Ishikawa (cell line): ENCODE measurements at regions not wholly inside any gene's neighbourhood (a gene's known extent, or its start where the extent isn't known, plus 50 kb on each side); places are given as distances from the start of the nearest gene placed in this dataset.

Source experiments
- CEBPB ChIP-seq: IDR thresholded peaks from 2 replicates; pipeline ENCODE4 v1.6.1; 2012
- CREB1 ChIP-seq: IDR thresholded peaks from 2 replicates; pipeline ENCODE4 v1.6.1; 2012; ENCODE audit warnings: low read depth
- EGR1 ChIP-seq: IDR thresholded peaks from 2 replicates; pipeline ENCODE4 v1.6.1; 2012
- EP300 ChIP-seq: IDR thresholded peaks from 2 replicates; pipeline ENCODE4 v1.6.1; 2012; ENCODE audit warnings: borderline replicate concordance
- FOXM1 ChIP-seq: IDR thresholded peaks from 2 replicates; pipeline ENCODE4 v1.6.1; 2012; ENCODE audit warnings: low read depth, borderline replicate concordance
- MAX ChIP-seq: IDR thresholded peaks from 2 replicates; pipeline ENCODE4 v1.6.1; 2012
- NFIC ChIP-seq: IDR thresholded peaks from 2 replicates; pipeline ENCODE4 v1.6.1; 2012
- RAD21 ChIP-seq: IDR thresholded peaks from 2 replicates; pipeline ENCODE4 v1.6.1; 2012; ENCODE audit warnings: low read depth
- REST ChIP-seq: IDR thresholded peaks from 2 replicates; pipeline ENCODE4 v1.6.1; 2012; ENCODE audit warnings: low read depth, mild to moderate bottlenecking
- USF1 ChIP-seq: IDR thresholded peaks from 2 replicates; pipeline ENCODE4 v1.6.1; 2012
- YY1 ChIP-seq: IDR thresholded peaks from 2 replicates; pipeline ENCODE4 v1.6.1; 2012; ENCODE audit warnings: low read depth
- ZBTB7A ChIP-seq: IDR thresholded peaks from 2 replicates; pipeline ENCODE4 v1.6.1; 2012; ENCODE audit warnings: low read depth

GRCh38 chr6:81226957-81227356 lies 525.5 kb downstream of the TENT5A start:
- no peak for TF ChIP-seq CEBPB
- no peak for TF ChIP-seq NFIC
- no peak for TF ChIP-seq CREB1
- TF ChIP-seq USF1 = no peak
- no peak for TF ChIP-seq RAD21
- no peak for TF ChIP-seq REST
- no peak for TF ChIP-seq YY1
- TF ChIP-seq ZBTB7A = no peak
- no peak for TF ChIP-seq EP300
- TF ChIP-seq MAX = no peak
- no peak for TF ChIP-seq EGR1
- TF ChIP-seq FOXM1 = no peak
